ENCODE measurements at regions not wholly inside any gene's neighbourhood (a gene's known extent, or its start where the extent isn't known, plus 50 kb on each side); places are given as distances from the start of the nearest gene placed in this dataset.

- TF ChIP-seq POLR2A (IDR thresholded peaks at IDR 0.05) (no peak), CTCF (IDR thresholded peaks at IDR 0.05) (no peak)
Measured at GRCh38 chr2:37500031-37500430, 155.6 kb downstream of the QPCT start.
